B cell (primary cell): ENCODE measurements at regions not wholly inside any gene's neighbourhood (a gene's known extent, or its start where the extent isn't known, plus 50 kb on each side); places are given as distances from the start of the nearest gene placed in this dataset.
"Not testable (repeated sequence)": the region's sequence is repeated elsewhere in the genome, so short reads cannot be mapped to it uniquely, and the experiment has no call there.

Experiments
- ATAC-seq: fragments of 200-7000 bp; cut with Tn5 transposase; one replicate; pipeline ENCODE4 v1.10.0; 2021; ENCODE audit warnings: low read depth, mild to moderate bottlenecking, moderate number of reproducible peaks, moderate library complexity
- CTCF ChIA-PET: fragments of 350-600 bp; sonication (Branson Sonifier 250); formaldehyde crosslinking; loops from one replicate; lab custom pipeline; 2021; ENCODE audit warnings: antibody characterized with exemption, inconsistent platforms; lab: Charles Lee
- POLR2A ChIA-PET: fragments of 350-600 bp; sonication (Branson Sonifier 250); formaldehyde crosslinking; loops from one replicate; lab custom pipeline; 2021; ENCODE audit warnings: antibody characterized with exemption; lab: Charles Lee
- DNase-seq: peaks from one replicate; pipeline ENCODE4 v3.0.0; 2013
- H2AFZ ChIP-seq: 2 replicates; pipeline ENCODE4 v1.6.1; 2012; ENCODE audit warnings: mild to moderate bottlenecking, low read depth, low read length; ENCODE audit not compliant: insufficient read depth, poor library complexity, severe bottlenecking
- H3K27ac ChIP-seq, 2 donors: 1 replicate in 1 of 2; 2 replicates in 1 of 2; pipeline ENCODE4 v1.5.1; 2012 to 2013; ENCODE audit warnings: low read length in 2 of 2, mild to moderate bottlenecking in 2 of 2, moderate library complexity in 1 of 2
- H3K27me3 ChIP-seq, 4 experiments: fragments of 200-600 bp in 1 of 4; sonication (generic) in 1 of 4; replicated peaks in 1 of 4; 1 replicate in 2 of 4; 2 replicates in 2 of 4; pipeline versions ENCODE4 v1.6.1 to v1.7.0; 2013 to 2016; ENCODE audit warnings: low read length in 3 of 4, mild to moderate bottlenecking in 2 of 4, mixed read lengths in 1 of 4, moderate library complexity in 1 of 4; ENCODE audit not compliant: insufficient read depth in 4 of 4, control insufficient read depth in 3 of 4; ENCODE audit errors: control extremely low read depth in 1 of 4
- H3K36me3 ChIP-seq, 2 experiments: replicated peaks in 1 of 2; 1 replicate in 1 of 2; 2 replicates in 1 of 2; pipeline versions ENCODE4 v1.6.1 to v1.7.1; 2013; ENCODE audit warnings: low read length in 1 of 2; ENCODE audit not compliant: insufficient read depth in 2 of 2, control insufficient read depth in 1 of 2; ENCODE audit errors: control extremely low read depth in 1 of 2, extremely low read depth in 1 of 2
- H3K4me1 ChIP-seq, 2 donors: fragments of 200-600 bp in 1 of 2; sonication (generic) in 1 of 2; 1 replicate in 1 of 2; 2 replicates in 1 of 2; pipeline versions ENCODE4 v1.5.1 to v1.6.1; 2013 to 2017; ENCODE audit warnings: low read length in 2 of 2; ENCODE audit not compliant: control insufficient read depth in 2 of 2, insufficient read depth in 2 of 2
- H3K4me2 ChIP-seq: replicated peaks from 2 replicates; pipeline ENCODE3; 2012; ENCODE audit warnings: mild to moderate bottlenecking, low read depth, low read length; ENCODE audit not compliant: poor library complexity, severe bottlenecking
- H3K4me3 ChIP-seq, 5 experiments: fragments of 200-600 bp in 1 of 5; sonication (generic) in 1 of 5; 1 replicate in 3 of 5; 2 replicates in 2 of 5; pipeline versions ENCODE4 v1.5.1 to v1.7.0; 2011 to 2016; ENCODE audit warnings: low read length in 4 of 5, mild to moderate bottlenecking in 4 of 5, low read depth in 2 of 5, control low read depth in 1 of 5, moderate library complexity in 1 of 5; ENCODE audit not compliant: insufficient read depth in 1 of 5; ENCODE audit errors: control extremely low read depth in 1 of 5, extremely low read depth in 1 of 5
- H3K79me2 ChIP-seq: fragments of 200-600 bp; sonication (generic); one replicate; pipeline ENCODE4 v1.6.0; 2016; ENCODE audit warnings: low read length; ENCODE audit not compliant: control insufficient read depth, insufficient read depth
- H3K9ac ChIP-seq: fragments of 200-600 bp; sonication (generic); 2 replicates; pipeline ENCODE4 v1.6.1; 2017; ENCODE audit warnings: mild to moderate bottlenecking, low read length, moderate library complexity
- H3K9me3 ChIP-seq, 3 donors: one replicate each; pipeline versions ENCODE4 v1.6.1 to v1.7.1; 2013; ENCODE audit warnings: low read length in 2 of 3; ENCODE audit not compliant: control insufficient read depth in 2 of 3, insufficient read depth in 1 of 3; ENCODE audit errors: control extremely low read depth in 1 of 3
- H4K20me1 ChIP-seq: 2 replicates; pipeline ENCODE4 v1.6.0; 2012; ENCODE audit warnings: mild to moderate bottlenecking, low read length; ENCODE audit not compliant: insufficient read depth, control insufficient read depth, poor library complexity, severe bottlenecking
- H3K27ac Mint-ChIP-seq: one replicate; pipeline ENCODE4 v1.8.0; 2021; ENCODE audit warnings: mixed read lengths
- H3K27me3 Mint-ChIP-seq: one replicate; pipeline ENCODE4 v1.8.0; 2021; ENCODE audit warnings: mixed read lengths
- H3K4me1 Mint-ChIP-seq: one replicate; pipeline ENCODE4 v1.8.0; 2021; ENCODE audit warnings: mixed read lengths
- H3K4me3 Mint-ChIP-seq: one replicate; pipeline ENCODE4 v1.8.0; 2021; ENCODE audit warnings: mixed read lengths
- H3K9me3 Mint-ChIP-seq: one replicate; pipeline ENCODE4 v1.8.0; 2022; ENCODE audit warnings: mixed read lengths; ENCODE audit not compliant: insufficient read depth
- CTCF ChIP-seq: fragments of 200-600 bp; IDR thresholded peaks from one replicate; pipeline ENCODE4 v1.8.0; 2022; ENCODE audit warnings: antibody characterized with exemption, mild to moderate bottlenecking
- EZH2 ChIP-seq: IDR thresholded peaks from 2 replicates; pipeline ENCODE4 v1.6.1; 2012; ENCODE audit warnings: borderline replicate concordance, low read depth, mild to moderate bottlenecking, moderate library complexity, low read length; ENCODE audit not compliant: insufficient read depth, poor library complexity, severe bottlenecking
- WGBS: methylation state at CpG from one replicate; pipeline ENCODE4 v1.1.5; 2013; ENCODE audit warnings: missing lambda C conversion rate; ENCODE audit not compliant: insufficient coverage; 5-methylcytosine and 5-hydroxymethylcytosine counted together
- intact Hi-C: fragments of 100-400 bp; cut with micrococcal nuclease; formaldehyde crosslinking; loops from one replicate; pipeline ENCODE4 v1.10.0; 2022

DNA sequence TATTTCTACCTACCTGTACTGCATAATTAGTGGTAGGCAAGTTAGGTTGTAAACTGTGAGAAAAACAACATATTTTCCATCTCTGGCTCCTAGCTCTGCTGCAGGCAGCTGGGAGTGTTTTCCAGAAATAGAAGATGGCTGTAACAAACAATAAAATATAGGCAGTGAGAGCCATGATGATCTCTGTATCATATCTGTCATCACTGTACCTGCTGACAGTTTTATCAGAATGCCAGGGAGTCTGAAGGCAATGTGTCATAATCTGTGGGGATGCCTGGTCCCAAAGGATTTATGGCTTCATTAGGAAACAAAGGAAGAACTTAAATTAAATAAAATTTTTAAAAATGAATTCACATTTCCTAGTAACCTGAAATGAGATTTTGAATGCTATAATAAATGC, 160.9 kb upstream of the SMIM30 start:
- Histone ChIP-seq H3K27ac (no peak overlapping the region), H4K20me1 (no peaks in the 10 kb centered on the region), H3K36me3 (no peaks in the 10 kb centered on the region), H2AFZ (no peak overlapping the region), H3K27me3 (no peaks in the 10 kb centered on the region), H3K9ac (no peak overlapping the region), H3K9me3 (no peaks in the 10 kb centered on the region), H3K79me2 (no peaks in the 10 kb centered on the region), H3K4me3 (no peak overlapping the region), H3K4me1 (no peaks in the 10 kb centered on the region), H3K4me2 (no peak overlapping the region)
- Mint-ChIP-seq H3K27ac (no peak overlapping the region), H3K27me3 (no peaks in the 10 kb centered on the region), H3K9me3 (peaks cover 9% of the 10 kb centered on the region), H3K4me3 (no peak overlapping the region), H3K4me1 (no peaks in the 10 kb centered on the region)
- ChIA-PET CTCF (no interaction called here), POLR2A (no interaction called here)
- DNase-seq (no peak), ATAC-seq (no peak)
- TF ChIP-seq EZH2 = no peak
- TF ChIP-seq CTCF = no peak
- intact Hi-C loops = no loop called here

DNA sequence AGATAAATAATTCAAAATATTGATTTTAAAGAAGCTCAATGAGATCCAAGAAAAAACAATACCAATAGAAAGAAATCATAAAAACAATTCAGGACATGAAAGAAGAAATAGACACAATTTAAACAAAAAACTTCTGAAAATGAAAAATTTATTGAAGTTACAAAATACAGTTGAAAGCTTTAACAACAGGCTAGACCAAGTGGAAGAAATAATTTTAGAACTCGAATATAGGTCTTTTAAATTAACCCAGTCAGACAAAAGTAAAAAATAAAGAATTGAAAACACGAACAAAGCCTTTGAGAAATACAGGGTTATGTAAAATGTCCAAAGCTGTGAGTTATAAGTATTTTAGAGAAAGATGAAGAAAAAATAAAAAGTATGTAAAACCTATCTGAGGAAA, 152.4 kb upstream of the SMIM30 start:
- Histone ChIP-seq H3K79me2 (no peaks in the 10 kb centered on the region), H3K27me3 (no peaks in the 10 kb centered on the region), H3K9ac (no peak overlapping the region), H3K36me3 (no peaks in the 10 kb centered on the region), H4K20me1 (no peaks in the 10 kb centered on the region), H3K4me2 (no peak overlapping the region), H3K9me3 (peaks cover 0 to 18% (median 16%) of the 10 kb centered on the region in 3 donors), H3K4me1 (no peaks in the 10 kb centered on the region), H2AFZ (no peak overlapping the region), H3K4me3 (no peak overlapping the region), H3K27ac (no peak overlapping the region)
- H3K27ac Mint-ChIP-seq = no peak overlapping the region
- ChIA-PET POLR2A (no interaction called here), CTCF (no interaction called here)
- no peaks in the 10 kb centered on the region for H3K27me3 Mint-ChIP-seq
- DNase-seq (no peak), ATAC-seq (no peak)
- TF ChIP-seq EZH2 = no peak
- TF ChIP-seq CTCF = no peak
- intact Hi-C loops = no loop called here
- peaks cover 7% of the 10 kb centered on the region for H3K9me3 Mint-ChIP-seq
- no CpG with 5 or more reads among the region's 2 CpGs for WGBS
- no peak overlapping the region for H3K4me3 Mint-ChIP-seq
- no peaks in the 10 kb centered on the region for H3K4me1 Mint-ChIP-seq

GRCh38 chr7:113269592-113269991, 151.2 kb upstream of the SMIM30 start:
- H3K27me3 Mint-ChIP-seq = not testable (repeated sequence)

More at GRCh38 chr7:113269592-113269991, 151.2 kb upstream of the SMIM30 start:
- H3K4me1 Mint-ChIP-seq, H2AFZ ChIP-seq, H3K27me3 ChIP-seq, H3K27ac Mint-ChIP-seq, H3K4me2 ChIP-seq, H3K79me2 ChIP-seq, H4K20me1 ChIP-seq, DNase-seq, ATAC-seq, H3K9me3 Mint-ChIP-seq, H3K9ac ChIP-seq, H3K4me1 ChIP-seq, H3K27ac ChIP-seq, CTCF ChIA-PET, H3K4me3 ChIP-seq, intact Hi-C loops, H3K4me3 Mint-ChIP-seq, POLR2A ChIA-PET, H3K36me3 ChIP-seq: not testable (repeated sequence)
- peaks cover 0 to 18% (median 16%) of the 10 kb centered on the region in 3 donors for H3K9me3 ChIP-seq
- WGBS = no CpG with 5 or more reads among the region's 3 CpGs
